NCI-H2227 (cell line): ENCODE measurements at regions not wholly inside any gene's neighbourhood (a gene's known extent, or its start where the extent isn't known, plus 50 kb on each side); places are given as distances from the start of the nearest gene placed in this dataset.
"Not testable (repeated sequence)": the region's sequence is repeated elsewhere in the genome, so short reads cannot be mapped to it uniquely, and the experiment has no call there.

ENCODE experiments used
- DNase-seq: peaks from one replicate; lab custom pipeline; 2025; ENCODE audit not compliant: unreplicated experiment; lab: John Stamatoyannopoulos, UW

DNA sequence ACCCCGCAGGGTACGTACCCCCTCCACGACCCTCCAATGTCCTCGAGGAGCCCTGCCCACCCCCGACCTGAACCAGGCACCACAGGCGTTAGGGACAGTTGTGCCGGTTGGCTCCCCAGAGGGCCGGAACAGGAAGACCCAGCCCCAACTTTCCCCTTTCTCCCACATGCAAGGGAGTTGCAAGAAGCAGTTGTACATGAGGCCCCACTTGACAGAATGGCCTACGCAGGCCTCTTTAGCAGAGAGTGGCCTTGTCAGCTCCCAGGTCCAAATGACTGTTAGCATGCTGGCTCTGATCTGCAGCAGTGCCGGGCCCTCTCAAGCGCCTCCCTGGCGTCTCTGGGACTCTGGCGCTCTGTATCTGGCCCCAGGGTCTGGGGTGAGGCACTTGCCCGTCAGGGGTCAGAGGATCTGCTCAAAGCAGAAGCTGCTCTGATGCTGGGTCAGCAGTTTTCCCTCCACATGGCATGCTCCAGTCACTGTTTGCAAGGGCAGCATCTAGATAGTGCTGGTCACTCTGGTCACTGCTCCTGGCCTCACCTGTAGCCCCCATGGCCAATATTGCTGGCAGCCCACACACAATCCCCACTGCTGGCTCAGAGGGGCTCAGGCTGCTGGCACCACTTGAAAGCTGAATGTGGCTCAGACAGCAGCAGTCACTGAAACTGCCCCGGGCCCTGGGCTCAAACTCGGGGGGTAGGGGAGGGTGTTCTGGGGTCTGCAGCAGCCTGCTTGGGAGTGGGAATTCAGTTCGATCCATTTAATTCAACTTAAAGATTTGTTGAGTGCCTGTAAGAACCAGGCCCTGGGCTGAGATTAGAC, 254.5 kb downstream of the FAM43A start:
- no peak for DNase-seq

DNA sequence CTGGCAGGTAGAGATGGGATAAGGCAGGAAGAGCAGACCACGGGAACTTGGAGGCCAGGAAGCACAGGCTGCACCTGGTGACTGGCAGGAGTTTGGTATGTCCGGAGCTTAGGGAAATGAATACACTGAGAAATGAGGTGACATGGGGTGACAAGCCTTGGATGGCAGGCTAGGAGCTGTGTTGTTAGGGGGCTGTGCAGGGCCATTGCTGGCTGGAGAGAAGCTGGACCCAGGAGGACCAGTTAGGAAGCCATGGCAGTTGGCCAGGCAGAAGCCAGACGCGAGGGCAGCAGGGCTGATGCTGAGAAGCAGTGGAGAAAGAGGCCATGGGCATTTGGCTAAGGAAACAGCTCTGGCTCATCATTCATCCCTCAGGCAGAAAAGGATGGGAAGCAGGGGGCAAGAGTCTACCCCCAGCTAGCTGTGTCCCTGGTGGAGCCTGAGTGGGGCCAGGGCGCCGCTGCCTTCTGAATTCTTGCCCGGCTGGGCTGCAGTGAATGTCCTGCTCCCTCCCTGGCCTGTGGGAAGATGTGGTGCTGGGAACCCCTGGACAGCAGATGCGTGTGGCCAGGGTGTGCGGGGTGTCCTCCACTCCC, 255.8 kb downstream of the FAM43A start:
- no peak for DNase-seq

DNA sequence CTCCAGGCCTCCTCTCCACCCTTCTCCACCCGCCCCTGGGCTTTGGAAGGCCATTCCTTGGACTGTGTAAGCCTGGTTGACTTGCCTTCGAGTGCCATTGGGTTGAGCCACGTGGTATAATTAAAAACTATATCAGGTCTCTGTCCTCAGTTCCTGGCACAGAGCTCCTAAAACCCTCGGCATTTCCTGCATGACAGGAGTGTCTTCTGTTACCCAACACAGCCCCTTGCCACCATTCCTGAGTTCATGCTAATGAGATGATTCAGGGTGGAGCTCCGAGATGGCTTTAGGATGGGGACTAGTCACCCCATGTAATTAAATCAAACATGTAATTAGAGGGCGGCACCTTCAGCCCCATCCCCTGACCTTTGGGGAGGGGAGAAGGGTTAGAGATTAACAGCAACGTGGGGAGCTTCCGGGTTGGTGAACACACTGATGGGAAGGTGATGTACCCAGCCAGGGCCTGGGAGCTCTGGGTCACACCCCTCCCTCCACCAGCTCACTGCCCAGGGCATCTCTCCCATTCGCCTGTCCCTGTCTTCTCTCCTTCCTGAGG, 256.4 kb downstream of the FAM43A start:
- no peak for DNase-seq

DNA sequence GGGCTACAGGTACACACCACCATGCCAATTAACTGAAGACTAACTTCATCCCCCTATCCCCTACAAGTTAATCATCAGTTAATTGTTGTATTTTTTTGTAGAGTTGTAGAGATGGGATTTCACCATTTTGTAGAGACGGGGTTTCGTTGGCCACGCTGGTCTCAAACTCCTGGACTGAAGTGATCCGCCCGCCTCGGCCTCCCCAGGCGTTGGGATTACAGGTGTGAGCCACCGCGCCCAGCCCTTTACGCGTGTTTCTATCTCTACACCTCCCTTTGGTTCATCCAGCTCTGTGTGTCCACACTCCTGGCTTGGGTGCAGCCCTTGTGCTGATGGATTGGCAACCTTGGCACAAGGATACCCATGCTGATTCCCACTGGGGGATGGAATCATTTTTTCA, 258.8 kb downstream of the FAM43A start:
- DNase-seq: no peak

DNA sequence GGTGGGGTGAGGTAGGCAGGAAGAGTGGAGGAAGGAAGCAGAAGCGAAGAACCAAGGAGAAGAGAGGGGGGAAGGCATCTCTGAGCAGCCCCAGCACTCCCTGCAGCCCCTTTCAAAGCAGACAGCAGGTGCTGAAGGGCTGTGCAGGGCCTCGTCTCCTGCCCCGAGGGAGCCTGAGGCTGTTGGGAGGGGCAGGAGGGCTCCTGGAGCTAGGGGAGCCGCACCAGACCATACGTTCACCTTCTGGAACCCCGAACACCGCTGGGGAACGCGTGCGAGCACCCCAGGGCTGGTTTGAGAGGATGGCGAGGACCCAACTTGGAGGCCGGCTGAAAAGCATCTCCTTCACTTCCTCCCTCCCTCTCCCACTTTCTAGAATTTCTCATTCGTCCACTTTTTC, 259.8 kb downstream of the FAM43A start:
- no peak for DNase-seq

DNA sequence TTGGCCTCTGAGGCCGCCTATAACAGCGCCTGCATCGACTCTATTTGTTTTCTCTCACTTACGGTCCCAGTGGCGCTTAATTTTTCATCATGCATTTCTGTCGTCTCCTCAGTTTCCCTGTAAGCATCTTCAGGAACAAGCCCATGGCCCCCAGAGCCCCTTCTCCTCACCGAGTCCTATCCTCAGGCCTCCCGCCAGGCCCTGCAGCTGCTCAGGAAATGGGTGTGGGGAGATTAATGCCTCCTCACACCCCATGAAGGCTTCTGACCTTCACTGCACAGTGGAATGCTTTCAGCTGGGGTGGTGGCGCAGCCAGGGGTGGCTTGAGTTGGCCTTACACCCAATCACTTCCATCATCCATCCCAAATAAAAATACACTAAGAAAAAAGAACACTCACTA, 260.4 kb downstream of the FAM43A start:
- DNase-seq: no peak

DNA sequence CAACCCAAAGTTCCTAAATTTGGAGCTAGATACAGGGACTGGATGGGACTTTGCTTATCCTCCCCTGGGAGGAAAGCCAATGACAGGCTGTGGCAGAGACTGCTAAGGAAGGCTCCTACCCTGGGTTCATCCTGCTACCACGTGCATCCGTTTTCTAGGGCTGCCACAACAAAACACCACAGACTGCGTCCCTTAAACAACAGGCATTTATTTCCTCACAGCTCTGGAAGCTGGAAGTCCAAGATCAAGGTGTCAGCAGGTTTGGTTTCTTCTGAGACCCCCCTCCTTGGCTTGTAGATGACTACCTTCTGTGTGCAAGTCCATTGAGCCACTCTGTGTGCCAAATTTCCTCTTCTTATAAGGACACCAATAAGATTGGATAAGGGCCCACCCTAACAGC, 263.9 kb downstream of the FAM43A start:
- no peak for DNase-seq

DNA sequence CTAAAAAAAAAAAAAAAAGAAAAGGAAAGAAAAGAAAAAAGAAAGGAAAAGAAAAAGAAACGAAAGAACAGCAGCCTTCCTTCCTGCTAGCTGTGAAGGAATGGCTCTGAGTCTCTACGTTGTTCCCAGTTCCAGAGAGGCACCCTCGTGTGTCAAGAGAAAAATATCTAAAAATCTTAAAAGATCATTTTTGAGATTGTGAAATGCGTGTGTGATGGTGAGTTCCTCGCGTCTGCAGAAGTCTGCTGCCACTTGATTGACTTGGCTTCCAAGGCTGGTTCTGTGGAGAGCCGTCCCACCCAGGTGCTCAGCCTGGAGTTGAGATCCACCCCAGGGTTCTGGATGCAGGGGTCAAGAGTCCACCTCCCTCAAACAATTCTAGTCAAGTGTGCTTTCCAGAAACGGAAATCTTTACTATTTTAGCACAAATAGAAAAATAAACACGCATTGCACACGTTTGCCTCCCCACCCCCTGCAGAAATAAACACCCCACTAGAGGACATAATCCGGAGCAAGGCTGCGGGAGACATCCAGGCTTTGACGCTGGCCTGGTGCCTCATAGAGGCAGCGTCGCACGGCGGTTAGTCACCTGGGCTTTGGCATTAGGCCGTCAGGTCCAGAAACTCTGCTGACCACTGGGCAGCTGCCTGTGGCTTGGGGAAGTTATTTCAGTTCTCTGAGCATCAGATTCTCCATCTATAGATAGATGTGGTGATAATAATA, 265.4 kb downstream of the FAM43A start:
- DNase-seq: no peak

DNA sequence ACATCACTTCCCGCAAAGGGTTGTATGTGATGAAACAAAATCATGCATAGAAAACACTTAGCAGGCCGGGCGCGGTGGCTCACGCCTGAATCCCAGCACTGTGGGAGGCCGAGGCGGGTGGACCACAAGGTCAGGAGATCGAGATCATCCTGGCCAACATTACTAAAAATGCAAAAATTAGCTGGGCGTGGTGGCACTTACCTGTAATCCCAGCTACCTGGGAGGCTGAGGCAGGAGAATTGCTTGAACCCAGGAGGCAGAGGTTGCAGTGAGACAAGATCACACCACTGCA, 265.9 kb downstream of the FAM43A start:
- DNase-seq: not testable (repeated sequence)

DNA sequence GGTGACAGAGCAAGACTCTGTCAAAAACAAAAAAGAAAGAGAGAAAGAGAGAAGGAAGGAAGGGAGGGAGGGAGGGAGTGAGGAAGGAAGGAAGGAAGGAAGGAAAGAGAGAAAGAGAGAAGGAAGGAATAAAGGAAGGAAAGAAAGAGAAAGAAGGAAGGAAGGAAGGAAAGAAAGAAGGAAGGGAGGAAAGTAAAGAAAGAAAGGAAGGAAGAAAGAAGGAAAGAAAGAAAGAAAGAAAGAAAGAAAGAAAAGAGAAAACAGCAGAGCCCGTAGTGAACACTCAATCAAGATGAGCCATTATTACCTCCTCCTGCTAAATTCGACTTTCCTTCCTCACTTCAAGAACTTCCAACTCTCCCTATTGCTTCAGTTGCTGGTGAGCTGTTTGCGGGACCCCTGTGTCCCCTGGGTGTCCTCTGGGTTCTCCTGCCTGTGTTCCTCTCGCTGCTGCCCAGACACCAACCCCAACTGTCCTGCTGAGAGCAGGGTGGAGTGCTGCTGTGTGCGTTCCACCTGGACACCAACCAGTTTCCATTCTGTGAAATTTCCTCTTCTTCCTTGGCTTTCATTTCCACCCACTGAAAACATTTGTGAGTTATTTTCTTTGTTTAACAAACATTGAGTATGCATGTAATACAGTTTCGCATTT, 266.4 kb downstream of the FAM43A start:
- no peak for DNase-seq

DNA sequence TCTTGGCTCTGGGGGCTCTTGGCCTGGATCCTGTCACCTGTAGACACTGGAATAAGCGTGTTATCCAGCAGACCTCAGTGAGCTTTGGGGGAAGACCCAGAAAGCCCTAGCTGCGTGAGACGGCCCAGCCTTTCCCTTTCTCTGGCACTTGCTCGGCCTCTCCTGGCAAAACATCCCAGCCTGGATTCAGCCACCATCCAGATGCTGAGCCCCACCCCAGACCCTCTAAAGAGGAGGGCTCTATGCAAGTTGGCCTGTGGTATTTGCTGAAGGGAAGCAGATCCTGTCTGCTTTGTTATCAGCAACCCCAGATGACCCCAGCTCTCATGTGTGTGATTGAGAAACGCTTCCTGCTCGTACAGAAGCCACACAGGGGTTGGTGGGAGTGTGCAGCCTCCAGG, 267.2 kb downstream of the FAM43A start:
- DNase-seq: no peak

DNA sequence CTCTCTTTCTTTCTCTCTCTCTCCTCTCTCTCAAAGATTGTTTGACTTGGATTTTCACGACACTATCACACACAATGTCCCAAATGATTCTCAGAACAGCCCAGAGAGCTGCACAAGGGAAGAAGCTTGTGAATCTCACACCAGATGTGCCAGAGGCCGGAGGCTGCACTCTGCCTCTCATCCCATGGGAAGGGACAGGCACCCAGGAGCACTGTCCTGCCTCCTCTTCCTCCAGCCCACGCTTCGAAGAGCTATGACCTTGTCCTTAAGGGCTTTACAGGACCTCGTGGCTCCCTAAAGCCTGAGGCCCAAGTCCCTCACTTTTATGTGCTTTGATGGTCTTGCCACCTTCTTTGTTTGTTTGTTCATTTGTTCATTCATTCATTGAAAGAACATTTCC, 267.6 kb downstream of the FAM43A start:
- no peak for DNase-seq

DNA sequence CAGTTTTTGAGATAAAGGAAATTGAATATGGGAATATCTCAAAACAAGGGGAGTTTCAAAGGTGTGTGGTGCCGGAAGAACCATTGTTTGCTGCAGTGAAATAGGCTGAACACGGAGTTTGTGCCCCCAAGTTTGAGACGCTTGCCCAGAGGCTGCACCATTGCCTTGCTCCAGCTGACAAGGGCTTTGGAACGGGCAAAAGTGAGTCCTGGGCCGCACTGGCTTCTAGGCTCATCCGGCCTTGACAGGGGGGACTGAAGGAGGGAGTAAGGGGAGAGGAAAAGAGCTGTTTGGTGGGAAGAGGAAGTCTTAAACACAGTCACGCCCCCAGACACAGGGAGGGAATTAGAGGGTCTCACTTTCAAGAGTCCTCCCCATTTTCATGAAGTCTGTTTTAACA, 269.9 kb downstream of the FAM43A start:
- DNase-seq: no peak

DNA sequence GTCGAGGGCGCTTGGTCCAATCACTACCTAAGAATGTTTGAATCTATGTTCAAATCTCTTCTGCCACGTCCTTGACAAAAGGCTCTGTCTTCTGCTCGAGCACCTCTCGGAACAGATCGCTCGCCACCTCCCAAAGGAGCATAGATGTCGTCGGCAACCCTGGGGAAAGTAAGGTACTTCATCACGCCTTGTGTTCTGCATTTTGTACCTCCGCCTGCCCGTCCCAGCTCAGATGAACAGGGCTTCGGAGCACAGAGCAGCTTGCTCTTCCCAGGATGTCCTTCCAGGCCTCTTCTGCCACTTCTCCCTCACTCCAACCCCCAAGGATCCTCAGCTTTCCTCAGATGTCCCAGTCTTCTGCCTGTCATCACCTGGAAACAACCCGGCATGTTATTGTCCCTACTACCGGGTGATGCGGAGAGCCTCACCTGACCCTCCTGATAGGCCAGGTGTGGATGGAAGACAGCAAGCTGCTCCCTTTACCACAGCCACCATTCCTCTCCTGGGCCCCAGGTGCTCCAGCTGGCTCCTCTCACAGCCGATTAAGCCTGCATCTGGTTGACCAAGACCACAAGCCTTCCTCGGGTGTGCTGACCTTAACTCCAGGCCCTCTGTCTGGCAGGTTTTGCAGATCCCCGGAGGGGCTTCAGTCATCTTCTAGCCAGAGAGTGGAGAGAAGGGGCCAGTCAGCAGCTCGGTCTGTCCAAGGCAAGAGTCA, 270.5 kb downstream of the FAM43A start:
- no peak for DNase-seq

DNA sequence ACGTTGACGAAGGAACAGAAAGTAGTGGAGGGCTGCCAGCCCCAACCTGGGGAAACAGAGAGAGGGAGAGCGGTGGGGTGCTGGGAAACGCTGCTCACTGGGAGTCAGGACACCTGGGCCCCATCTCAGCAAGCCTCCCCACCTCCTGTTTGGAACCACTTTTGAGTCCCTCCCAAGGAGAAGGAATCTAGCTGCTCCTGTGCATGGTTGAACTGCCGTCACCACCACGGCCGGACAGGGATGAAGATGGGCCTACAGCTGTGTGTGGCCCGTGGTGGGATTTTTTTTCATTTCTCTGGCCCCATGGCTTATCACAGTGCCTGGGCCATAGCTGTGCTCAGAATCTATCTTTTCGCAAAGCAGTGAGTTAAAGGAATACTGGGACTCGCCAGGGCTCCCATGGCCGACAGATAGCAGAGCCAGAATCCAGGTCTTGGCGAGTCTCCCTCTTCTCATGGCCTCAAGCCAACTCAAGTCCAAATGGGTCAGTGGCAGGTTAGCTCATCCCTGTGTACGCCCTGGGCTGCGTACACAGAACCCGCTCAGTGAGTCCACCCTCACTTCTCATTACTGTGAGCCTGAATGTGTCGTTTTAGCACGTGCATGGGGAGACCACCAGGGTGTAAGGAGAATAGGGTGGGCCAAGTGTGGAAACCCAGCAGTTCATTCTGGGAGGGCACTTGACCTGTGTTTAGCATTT, 271.2 kb downstream of the FAM43A start:
- DNase-seq: no peak

DNA sequence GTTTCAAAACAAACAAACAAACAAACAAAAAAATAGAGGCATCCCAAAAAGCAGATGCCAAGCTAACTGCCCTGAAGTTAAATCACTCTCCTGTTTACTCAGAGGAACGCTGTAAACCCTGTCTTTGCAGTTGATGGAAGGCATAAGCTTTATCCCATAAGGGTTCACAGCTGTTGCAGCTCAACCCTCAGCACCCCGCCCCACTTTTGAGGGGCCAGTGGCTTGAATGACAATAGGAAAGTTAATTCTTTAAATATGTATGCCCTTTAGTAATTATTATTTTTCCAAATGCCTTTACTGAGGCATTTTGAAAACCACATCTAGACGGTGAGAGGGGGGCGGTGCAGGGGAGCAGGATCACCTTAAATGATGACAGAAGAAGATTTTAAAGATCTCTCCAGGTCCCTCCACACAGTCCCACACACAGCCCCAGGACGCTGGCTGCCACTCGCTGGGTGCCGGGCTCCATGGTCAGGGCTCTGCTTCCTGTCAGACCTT, 272.1 kb downstream of the FAM43A start:
- no peak for DNase-seq

DNA sequence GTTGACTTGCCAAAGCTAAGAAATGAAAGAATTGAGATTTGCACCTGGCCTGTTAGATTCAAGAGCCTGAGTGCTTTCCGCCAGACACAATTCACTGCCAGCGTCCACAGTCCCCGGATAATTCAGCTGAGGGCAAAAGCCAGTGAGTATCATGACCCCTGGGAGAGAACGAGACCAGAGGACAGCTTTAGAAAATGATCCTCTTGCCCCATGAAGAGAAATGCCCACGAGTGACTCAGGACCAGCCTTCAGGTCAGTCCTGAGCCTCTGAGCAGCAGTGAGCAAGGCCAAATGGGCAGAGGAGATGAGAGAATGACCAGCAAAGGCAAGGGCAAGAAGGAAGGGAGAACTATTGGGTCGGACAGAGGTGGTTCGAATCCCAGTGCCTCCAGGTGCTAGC, 273.5 kb downstream of the FAM43A start:
- DNase-seq: no peak

DNA sequence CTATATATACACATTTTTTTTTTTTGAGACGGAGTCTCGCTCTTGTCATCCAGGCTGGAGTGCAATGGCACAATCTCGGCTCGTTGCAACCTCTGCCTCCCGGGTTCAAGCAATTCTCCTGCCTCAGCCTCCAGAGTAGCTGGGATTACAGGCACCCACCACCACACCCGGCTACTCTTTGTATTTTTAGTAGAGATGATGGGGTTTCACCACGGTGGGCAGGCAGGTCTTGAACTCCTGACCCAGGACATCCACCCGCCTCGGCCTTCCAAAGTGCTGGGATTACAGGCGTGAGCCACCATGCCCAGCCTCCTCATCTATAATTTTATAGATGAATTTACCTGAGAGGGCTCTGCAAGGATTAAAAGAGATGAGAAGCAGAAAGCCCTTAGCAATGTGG, 274.0 kb downstream of the FAM43A start:
- DNase-seq: not testable (repeated sequence)

DNA sequence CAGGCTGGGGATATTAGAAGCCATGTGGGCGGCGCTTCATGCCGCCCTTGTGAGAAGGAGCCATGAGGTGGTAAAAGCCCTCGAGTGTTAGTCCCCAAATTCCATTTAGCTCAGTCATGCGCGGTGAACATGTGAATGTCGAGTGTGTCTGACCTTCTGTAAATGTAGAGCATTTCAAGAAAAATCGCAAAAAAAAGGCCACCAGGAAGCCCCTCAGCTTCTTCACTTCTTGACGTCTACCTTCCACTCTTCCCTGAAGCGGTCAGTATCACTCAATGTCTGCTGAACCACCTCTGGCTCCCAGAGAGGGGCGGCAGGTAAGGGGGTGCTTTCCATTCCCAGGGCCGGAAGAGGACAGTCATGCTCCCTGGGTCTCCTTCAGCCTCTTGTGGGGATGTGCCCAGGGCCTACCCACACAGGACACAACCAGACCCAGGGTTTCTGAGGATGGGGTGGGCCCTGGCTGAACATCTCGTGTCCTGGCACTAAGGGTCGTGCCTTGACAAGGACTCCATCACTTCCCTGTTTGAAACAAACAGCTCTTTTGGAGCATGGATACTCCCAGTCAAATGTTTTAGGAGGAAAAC, 274.9 kb downstream of the FAM43A start:
- no peak for DNase-seq

DNA sequence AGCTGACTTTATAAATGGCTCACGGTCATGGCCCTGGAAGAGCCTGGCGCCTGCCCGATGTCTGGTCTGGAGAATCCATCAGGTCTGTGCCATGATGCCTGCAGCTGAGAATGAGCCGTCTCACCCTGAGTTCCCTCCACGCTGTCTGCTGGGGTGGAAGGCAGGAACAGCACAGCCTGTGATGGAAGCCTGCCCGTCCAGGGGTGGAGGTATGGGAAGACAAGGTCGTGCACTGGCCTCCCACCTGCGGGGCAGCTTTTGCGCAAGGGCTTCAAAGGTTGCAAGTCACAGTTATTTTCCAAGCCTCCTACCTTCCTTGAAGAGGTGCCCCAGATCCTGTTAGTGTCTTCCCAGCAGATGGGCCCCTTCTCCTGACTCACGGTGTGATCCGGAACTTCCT, 275.5 kb downstream of the FAM43A start:
- DNase-seq: no peak
